NB4 (cell line): ENCODE measurements at regions not wholly inside any gene's neighbourhood (a gene's known extent, or its start where the extent isn't known, plus 50 kb on each side); places are given as distances from the start of the nearest gene placed in this dataset.

ENCODE experiments used
- POLR2A ChIP-seq: IDR thresholded peaks from 2 replicates; pipeline ENCODE4 v1.6.1; 2011; ENCODE audit warnings: mild to moderate bottlenecking; ENCODE audit not compliant: insufficient read length; ENCODE audit errors: extremely low read depth
- TF ChIP-seq, protein P1 (sequence below): IDR thresholded peaks from one replicate; pipeline ENCODE4 v1.5.1; 2012; ENCODE audit warnings: low read depth, low read length

DNA sequence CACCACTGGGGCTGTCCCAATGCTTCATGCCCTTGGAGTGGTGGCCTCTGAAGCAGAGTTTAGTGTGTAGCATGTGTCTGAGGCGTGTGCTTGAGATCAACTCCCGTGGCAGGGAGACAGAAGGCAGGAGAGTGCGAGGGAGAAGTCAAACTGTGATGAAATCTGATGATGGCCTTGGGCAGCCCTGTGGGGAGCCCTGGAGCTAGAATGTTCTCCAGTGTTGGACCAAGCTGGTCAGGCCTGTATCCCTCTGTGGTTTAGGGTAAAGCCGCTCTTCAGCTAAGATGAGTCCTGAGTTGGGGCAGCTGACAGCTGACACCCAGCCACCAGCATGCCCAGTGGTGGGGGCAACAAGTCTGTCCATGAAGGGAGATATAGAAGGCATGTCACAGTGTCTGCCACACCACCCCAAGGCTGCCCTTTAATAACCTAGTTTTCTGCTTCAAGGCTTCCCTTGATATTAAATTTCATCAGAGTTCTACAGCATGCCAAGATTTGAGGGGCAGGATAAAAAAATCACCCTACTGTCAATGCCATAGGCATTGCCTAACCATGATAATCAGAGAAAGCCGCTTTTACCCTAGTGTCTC is 170.5 kb upstream of the SVIL start:
- TF ChIP-seq POLR2A: no peak
- TF ChIP-seq, protein P1, sequence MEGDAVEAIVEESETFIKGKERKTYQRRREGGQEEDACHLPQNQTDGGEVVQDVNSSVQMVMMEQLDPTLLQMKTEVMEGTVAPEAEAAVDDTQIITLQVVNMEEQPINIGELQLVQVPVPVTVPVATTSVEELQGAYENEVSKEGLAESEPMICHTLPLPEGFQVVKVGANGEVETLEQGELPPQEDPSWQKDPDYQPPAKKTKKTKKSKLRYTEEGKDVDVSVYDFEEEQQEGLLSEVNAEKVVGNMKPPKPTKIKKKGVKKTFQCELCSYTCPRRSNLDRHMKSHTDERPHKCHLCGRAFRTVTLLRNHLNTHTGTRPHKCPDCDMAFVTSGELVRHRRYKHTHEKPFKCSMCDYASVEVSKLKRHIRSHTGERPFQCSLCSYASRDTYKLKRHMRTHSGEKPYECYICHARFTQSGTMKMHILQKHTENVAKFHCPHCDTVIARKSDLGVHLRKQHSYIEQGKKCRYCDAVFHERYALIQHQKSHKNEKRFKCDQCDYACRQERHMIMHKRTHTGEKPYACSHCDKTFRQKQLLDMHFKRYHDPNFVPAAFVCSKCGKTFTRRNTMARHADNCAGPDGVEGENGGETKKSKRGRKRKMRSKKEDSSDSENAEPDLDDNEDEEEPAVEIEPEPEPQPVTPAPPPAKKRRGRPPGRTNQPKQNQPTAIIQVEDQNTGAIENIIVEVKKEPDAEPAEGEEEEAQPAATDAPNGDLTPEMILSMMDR: no peak
